Posterior cingulate gyrus (tissue), 11 donors: ENCODE measurements at regions not wholly inside any gene's neighbourhood (a gene's known extent, or its start where the extent isn't known, plus 50 kb on each side); places are given as distances from the start of the nearest gene placed in this dataset.

Experiments
- DNase-seq, 10 donors: peaks; one replicate each; pipeline versions ENCODE4 v3.0.0 to v3.0.0-alpha.2; 2020 to 2021; ENCODE audit warnings: mixed read lengths in 3 of 10
- intact Hi-C: fragments of 100-400 bp; cut with DNase I; formaldehyde crosslinking; loops from one replicate; pipeline ENCODE4 v1.15.1; 2023

GRCh38 chr2:236317938-236318396, 53.8 kb upstream of the ASB18 start:
- peak in 1 of 10 donors; percentile 67 for DNase-seq
- intact Hi-C loops: no loop called here

- intact Hi-C loops: no loop called here
- no peak for DNase-seq
Measured at GRCh38 chr2:236318401-236318800, 54.2 kb upstream of the ASB18 start.

GRCh38 chr2:236319036-236319435, 54.8 kb upstream of the ASB18 start:
- intact Hi-C loops: no loop called here
- DNase-seq: peak in 1 of 10 donors; percentile 47

- peak in 2 of 10 donors; percentile 45 to 46 for DNase-seq
Measured at GRCh38 chr2:236321415-236321814, 57.2 kb upstream of the ASB18 start.

GRCh38 chr2:236333417-236334121, 69.4 kb upstream of the ASB18 start:
- intact Hi-C loops: no loop called here
- no peak for DNase-seq

More at GRCh38 chr2:236321415-236321814, 57.2 kb upstream of the ASB18 start:
- intact Hi-C loops: no loop called here

- DNase-seq: no peak
- intact Hi-C loops: no loop called here
Measured at GRCh38 chr2:236334122-236334876, 70.1 kb upstream of the ASB18 start.

GRCh38 chr2:236335696-236336574, 71.7 kb upstream of the ASB18 start:
- intact Hi-C loops: no loop called here
- DNase-seq: no peak

- intact Hi-C loops: no loop called here
- no peak for DNase-seq
Measured at GRCh38 chr2:236336575-236337464, 72.6 kb upstream of the ASB18 start.

GRCh38 chr2:236337465-236338325, 73.5 kb upstream of the ASB18 start:
- intact Hi-C loops: no loop called here
- DNase-seq: no peak

GRCh38 chr2:236338495-236339184, 74.4 kb upstream of the ASB18 start:
- peak in 8 of 10 donors; percentile 53 to 95 (median 64) for DNase-seq
- intact Hi-C loops: no loop called here

GRCh38 chr2:236340251-236340650, 76.0 kb upstream of the ASB18 start:
- no peak for DNase-seq

GRCh38 chr2:236341067-236341466, 76.9 kb upstream of the ASB18 start:
- intact Hi-C loops: loop anchor here (10.0 kb wide), 1 partner anchor 174 kb away; no protein-coding TSS in a partner anchor
- DNase-seq: no peak

More at GRCh38 chr2:236340251-236340650, 76.0 kb upstream of the ASB18 start:
- intact Hi-C loops: loop anchor here (10.0 kb wide), 1 partner anchor 175 kb away; no protein-coding TSS in a partner anchor

- intact Hi-C loops: loop anchor here (10.0 kb wide), 1 partner anchor 173 kb away; no protein-coding TSS in a partner anchor
- peak in 3 of 10 donors; percentile 44 to 76 (median 62) for DNase-seq
Measured at GRCh38 chr2:236341721-236342120, 77.5 kb upstream of the ASB18 start.

GRCh38 chr2:236342507-236342906, 78.3 kb upstream of the ASB18 start:
- DNase-seq: peak in 1 of 10 donors; percentile 82
- intact Hi-C loops: loop anchor here (10.0 kb wide), 1 partner anchor 172 kb away; no protein-coding TSS in a partner anchor

GRCh38 chr2:236342951-236343350, 78.7 kb upstream of the ASB18 start:
- intact Hi-C loops: loop anchor here (10.0 kb wide), 1 partner anchor 172 kb away; no protein-coding TSS in a partner anchor
- no peak for DNase-seq

- intact Hi-C loops: loop anchor here (10.0 kb wide), 1 partner anchor 171 kb away; no protein-coding TSS in a partner anchor
- peak in 5 of 10 donors; percentile 44 to 60 (median 55) for DNase-seq
Measured at GRCh38 chr2:236343400-236344161, 79.4 kb upstream of the ASB18 start.

GRCh38 chr2:236344446-236344845, 80.2 kb upstream of the ASB18 start:
- intact Hi-C loops: loop anchor here (10.0 kb wide), 1 partner anchor 170 kb away; no protein-coding TSS in a partner anchor
- DNase-seq: no peak
